ENCODE measurements at regions not wholly inside any gene's neighbourhood (a gene's known extent, or its start where the extent isn't known, plus 50 kb on each side); places are given as distances from the start of the nearest gene placed in this dataset.

- TF ChIP-seq CTCF (IDR thresholded peaks at IDR 0.05) (no peak), EZH2 (IDR thresholded peaks at IDR 0.05) (no peak), EZH2phosphoT487 (IDR thresholded peaks at IDR 0.05) (no peak)
These were observed 332.8 kb upstream of the SOX11 start for GRCh38 chr2:5359397-5359796.

Measured in neural progenitor cell (in vitro differentiated cells).